ENCODE measurements at regions not wholly inside any gene's neighbourhood (a gene's known extent, or its start where the extent isn't known, plus 50 kb on each side); places are given as distances from the start of the nearest gene placed in this dataset.

GRCh38 chr4:132330994-132331393, 818.1 kb upstream of the PCDH10 start:
- no peak for TF ChIP-seq CTCF (IDR thresholded peaks at IDR 0.05)
- TF ChIP-seq POLR2A (IDR thresholded peaks at IDR 0.05) = no peak

Measured in sigmoid colon (tissue), 3 donors.